OCI-LY7 (cell line): ENCODE measurements at regions not wholly inside any gene's neighbourhood (a gene's known extent, or its start where the extent isn't known, plus 50 kb on each side); places are given as distances from the start of the nearest gene placed in this dataset.
A peak's percentile ranks its signal among the peaks of the same experiment; 100 is the strongest.

Experiments used
- CTCF ChIP-seq: fragments of 200-600 bp; sonication (generic); conservative IDR thresholded peaks from 2 replicates; pipeline ENCODE4 v1.5.1; 2014; ENCODE audit warnings: mild to moderate bottlenecking, antibody characterized with exemption, low read length, moderate library complexity, mixed read lengths
- EZH2phosphoT487 ChIP-seq: fragments of 200-600 bp; sonication (generic); IDR thresholded peaks from 2 replicates; pipeline ENCODE4 v1.6.1; 2018; ENCODE audit warnings: low read depth, borderline replicate concordance, mild to moderate bottlenecking, mixed run types, antibody characterized with exemption, low read length, moderate library complexity, mixed read lengths

- 0 out of 2 replicates have a peak, but pooled peaks have one; percentile 16 for TF ChIP-seq CTCF
- no peak for TF ChIP-seq EZH2phosphoT487
Observed at GRCh38 chr2:118763797-118764196, 83.7 kb downstream of the EN1 start.
